Vagina (tissue), 2 donors: ENCODE measurements at regions not wholly inside any gene's neighbourhood (a gene's known extent, or its start where the extent isn't known, plus 50 kb on each side); places are given as distances from the start of the nearest gene placed in this dataset.

Experiments
- DNase-seq, 2 donors: peaks; one replicate each; pipeline ENCODE4 v3.0.0-alpha.2; 2017; ENCODE audit errors: extremely low spot score in 2 of 2
- H3K27ac ChIP-seq: fragments of 200-600 bp; sonication (generic); one replicate; pipeline ENCODE4 v1.5.1; 2019
- H3K27me3 ChIP-seq: fragments of 200-600 bp; sonication (generic); one replicate; pipeline ENCODE4 v1.5.1; 2019
- H3K36me3 ChIP-seq, 2 donors: fragments of 200-600 bp; sonication (generic); one replicate each; pipeline ENCODE4 v1.5.1; 2017 to 2019
- H3K4me1 ChIP-seq: fragments of 200-600 bp; sonication (generic); one replicate; pipeline ENCODE4 v1.5.1; 2019
- H3K4me3 ChIP-seq, 2 donors: fragments of 200-600 bp; sonication (generic); 1 replicate in 1 of 2; 2 replicates in 1 of 2; pipeline ENCODE4 v1.5.1; 2016 to 2019
- H3K9me3 ChIP-seq: fragments of 200-600 bp; sonication (generic); one replicate; pipeline ENCODE4 v1.5.1; 2019
- CTCF ChIP-seq, 3 experiments: fragments of 450-650 bp in 2 of 3; fragments of 200-600 bp in 1 of 3; sonication (generic) in 1 of 3; IDR thresholded peaks; one replicate each; pipeline ENCODE4 v1.5.1; 2017 to 2019; ENCODE audit warnings: antibody characterized with exemption in 3 of 3, mild to moderate bottlenecking in 2 of 3, moderate library complexity in 2 of 3
- POLR2A ChIP-seq, 2 donors: fragments of 450-650 bp; IDR thresholded peaks; one replicate each; pipeline ENCODE4 v1.6.1; 2017; ENCODE audit warnings: antibody characterized with exemption in 2 of 2, mild to moderate bottlenecking in 2 of 2, moderate library complexity in 2 of 2
- POLR2AphosphoS5 ChIP-seq, 2 donors: sonication (generic); formaldehyde crosslinking; IDR thresholded peaks; one replicate each; pipeline ENCODE4 v1.9.0; 2017; ENCODE audit warnings: antibody characterized with exemption in 2 of 2, mild to moderate bottlenecking in 2 of 2, low read depth in 1 of 2; ENCODE audit not compliant: insufficient read depth in 1 of 2
- intact Hi-C: fragments of 100-400 bp; cut with DNase I; formaldehyde crosslinking; loops from one replicate; pipeline ENCODE4 v1.15.1; 2023

- intact Hi-C loops = no loop called here
- DNase-seq = no peak
- Histone ChIP-seq H3K9me3 (no peaks in the 10 kb centered on the region), H3K4me1 (peaks cover 6% of the 10 kb centered on the region), H3K27ac (no peak overlapping the region), H3K36me3 (no peaks in the 10 kb centered on the region), H3K27me3 (no peaks in the 10 kb centered on the region), H3K4me3 (no peak overlapping the region)
- no peak for TF ChIP-seq CTCF (IDR thresholded peaks at IDR 0.05)
- TF ChIP-seq POLR2AphosphoS5 (IDR thresholded peaks at IDR 0.05; ENCODE audit: insufficient read depth in 1 of 2, low read depth in 1 of 2) = peak in 1 of 2 donors; percentile 60
- no peak for TF ChIP-seq POLR2A (IDR thresholded peaks at IDR 0.05)
These were observed 271.2 kb upstream of the SETBP1 start for GRCh38 chr18:44409515-44409914.

- Histone ChIP-seq H3K27me3 (no peaks in the 10 kb centered on the region), H3K9me3 (no peaks in the 10 kb centered on the region), H3K4me1 (peaks cover 6% of the 10 kb centered on the region), H3K4me3 (no peak overlapping the region), H3K27ac (no peak overlapping the region), H3K36me3 (no peaks in the 10 kb centered on the region)
- no peak for DNase-seq
- TF ChIP-seq CTCF (IDR thresholded peaks at IDR 0.05) (no peak), POLR2AphosphoS5 (IDR thresholded peaks at IDR 0.05; ENCODE audit: insufficient read depth in 1 of 2, low read depth in 1 of 2) (no peak), POLR2A (IDR thresholded peaks at IDR 0.05) (no peak)
- intact Hi-C loops = no loop called here
These were observed 269.9 kb upstream of the SETBP1 start for GRCh38 chr18:44410740-44411139.

GRCh38 chr18:44411262-44411905, 269.3 kb upstream of the SETBP1 start:
- Histone ChIP-seq H3K27ac (no peak overlapping the region), H3K4me3 (no peak overlapping the region), H3K36me3 (no peaks in the 10 kb centered on the region), H3K27me3 (no peaks in the 10 kb centered on the region), H3K9me3 (no peaks in the 10 kb centered on the region), H3K4me1 (peaks cover 6% of the 10 kb centered on the region)
- no peak for TF ChIP-seq CTCF (IDR thresholded peaks at IDR 0.05)
- TF ChIP-seq POLR2A (IDR thresholded peaks at IDR 0.05) = no peak
- TF ChIP-seq POLR2AphosphoS5 (IDR thresholded peaks at IDR 0.05; ENCODE audit: insufficient read depth in 1 of 2, low read depth in 1 of 2) = peak in 1 of 2 donors; percentile 54
- intact Hi-C loops = no loop called here
- no peak for DNase-seq

GRCh38 chr18:44411976-44412375, 268.7 kb upstream of the SETBP1 start:
- Histone ChIP-seq H3K4me3 (no peak overlapping the region), H3K27me3 (no peaks in the 10 kb centered on the region), H3K9me3 (no peaks in the 10 kb centered on the region), H3K36me3 (no peaks in the 10 kb centered on the region), H3K4me1 (peaks cover 6% of the 10 kb centered on the region), H3K27ac (no peak overlapping the region)
- no peak for DNase-seq
- TF ChIP-seq POLR2A (IDR thresholded peaks at IDR 0.05) = no peak
- TF ChIP-seq CTCF (IDR thresholded peaks at IDR 0.05) = no peak
- no peak for TF ChIP-seq POLR2AphosphoS5 (IDR thresholded peaks at IDR 0.05; ENCODE audit: insufficient read depth in 1 of 2, low read depth in 1 of 2)
- intact Hi-C loops = no loop called here

- intact Hi-C loops = no loop called here
- Histone ChIP-seq H3K4me1 (no peaks in the 10 kb centered on the region), H3K36me3 (no peaks in the 10 kb centered on the region), H3K27ac (no peak overlapping the region), H3K4me3 (no peak overlapping the region), H3K27me3 (no peaks in the 10 kb centered on the region), H3K9me3 (no peaks in the 10 kb centered on the region)
- no peak for TF ChIP-seq CTCF (IDR thresholded peaks at IDR 0.05)
- no peak for TF ChIP-seq POLR2A (IDR thresholded peaks at IDR 0.05)
- no peak for TF ChIP-seq POLR2AphosphoS5 (IDR thresholded peaks at IDR 0.05; ENCODE audit: insufficient read depth in 1 of 2, low read depth in 1 of 2)
- no peak for DNase-seq
These were observed 256.7 kb upstream of the SETBP1 start for GRCh38 chr18:44423814-44424644.
